ENCODE measurements at regions not wholly inside any gene's neighbourhood (a gene's known extent, or its start where the extent isn't known, plus 50 kb on each side); places are given as distances from the start of the nearest gene placed in this dataset.

DNA sequence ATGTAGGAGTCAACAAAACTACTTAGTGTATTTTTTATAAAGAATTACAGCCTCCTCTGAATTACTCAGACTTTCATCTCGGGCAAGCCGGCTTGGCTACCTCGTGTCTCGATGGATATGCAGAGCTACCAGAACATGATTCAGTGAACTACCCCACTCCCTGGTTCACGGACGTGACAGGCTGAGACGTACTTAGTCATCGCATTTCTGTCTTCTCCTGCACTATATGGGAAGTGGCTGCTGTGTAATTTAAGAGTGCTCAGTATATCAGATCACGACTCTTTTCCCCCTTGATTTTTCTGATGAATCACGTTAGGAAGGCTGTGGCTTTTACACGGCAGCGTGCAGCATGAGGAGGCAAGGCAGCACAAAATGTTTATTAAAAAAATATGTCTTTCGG, 302.7 kb upstream of the ZFP64 start:
- no peaks in the 10 kb centered on the region for H3K4me1 ChIP-seq
- Mint-ChIP-seq H3K9me3 (ENCODE audit: unreplicated experiment) (peaks cover 9% of the 10 kb centered on the region), H3K27ac (ENCODE audit: unreplicated experiment) (no peak overlapping the region), H3K4me3 (ENCODE audit: unreplicated experiment) (no peak overlapping the region), H3K4me1 (ENCODE audit: low read depth, unreplicated experiment) (no peaks in the 10 kb centered on the region), H3K27me3 (ENCODE audit: insufficient read depth, unreplicated experiment) (peaks cover 12% of the 10 kb centered on the region), H3K36me3 (ENCODE audit: insufficient read depth, unreplicated experiment) (no peaks in the 10 kb centered on the region)
- POLR2A ChIA-PET: no interaction called here
- TF ChIP-seq, protein P1, sequence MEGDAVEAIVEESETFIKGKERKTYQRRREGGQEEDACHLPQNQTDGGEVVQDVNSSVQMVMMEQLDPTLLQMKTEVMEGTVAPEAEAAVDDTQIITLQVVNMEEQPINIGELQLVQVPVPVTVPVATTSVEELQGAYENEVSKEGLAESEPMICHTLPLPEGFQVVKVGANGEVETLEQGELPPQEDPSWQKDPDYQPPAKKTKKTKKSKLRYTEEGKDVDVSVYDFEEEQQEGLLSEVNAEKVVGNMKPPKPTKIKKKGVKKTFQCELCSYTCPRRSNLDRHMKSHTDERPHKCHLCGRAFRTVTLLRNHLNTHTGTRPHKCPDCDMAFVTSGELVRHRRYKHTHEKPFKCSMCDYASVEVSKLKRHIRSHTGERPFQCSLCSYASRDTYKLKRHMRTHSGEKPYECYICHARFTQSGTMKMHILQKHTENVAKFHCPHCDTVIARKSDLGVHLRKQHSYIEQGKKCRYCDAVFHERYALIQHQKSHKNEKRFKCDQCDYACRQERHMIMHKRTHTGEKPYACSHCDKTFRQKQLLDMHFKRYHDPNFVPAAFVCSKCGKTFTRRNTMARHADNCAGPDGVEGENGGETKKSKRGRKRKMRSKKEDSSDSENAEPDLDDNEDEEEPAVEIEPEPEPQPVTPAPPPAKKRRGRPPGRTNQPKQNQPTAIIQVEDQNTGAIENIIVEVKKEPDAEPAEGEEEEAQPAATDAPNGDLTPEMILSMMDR (IDR thresholded peaks at IDR 0.05; ENCODE audit: insufficient read depth in 1 of 2, low read depth in 1 of 2, low read length in 1 of 2, severe bottlenecking in 1 of 2, unreplicated experiment in 1 of 2): no peak
- DNase-seq: no peak
- H3K4me3 ChIP-seq (ENCODE audit: low read depth, low read length): no peak overlapping the region
- CTCF ChIA-PET: no interaction called here
- BruUV-seq (replicated peaks): no TSS peak
- no peaks in the 10 kb centered on the region for H3K36me3 ChIP-seq (ENCODE audit: control insufficient read depth, insufficient read depth, low read length)
- no peaks in the 10 kb centered on the region for H3K27me3 ChIP-seq (replicated peaks; ENCODE audit: control insufficient read depth, insufficient read depth, low read length)
- H3K9me3 ChIP-seq: no peaks in the 10 kb centered on the region
- intact Hi-C loops (cut with micrococcal nuclease; ENCODE audit: unreplicated experiment): no loop called here

DNA sequence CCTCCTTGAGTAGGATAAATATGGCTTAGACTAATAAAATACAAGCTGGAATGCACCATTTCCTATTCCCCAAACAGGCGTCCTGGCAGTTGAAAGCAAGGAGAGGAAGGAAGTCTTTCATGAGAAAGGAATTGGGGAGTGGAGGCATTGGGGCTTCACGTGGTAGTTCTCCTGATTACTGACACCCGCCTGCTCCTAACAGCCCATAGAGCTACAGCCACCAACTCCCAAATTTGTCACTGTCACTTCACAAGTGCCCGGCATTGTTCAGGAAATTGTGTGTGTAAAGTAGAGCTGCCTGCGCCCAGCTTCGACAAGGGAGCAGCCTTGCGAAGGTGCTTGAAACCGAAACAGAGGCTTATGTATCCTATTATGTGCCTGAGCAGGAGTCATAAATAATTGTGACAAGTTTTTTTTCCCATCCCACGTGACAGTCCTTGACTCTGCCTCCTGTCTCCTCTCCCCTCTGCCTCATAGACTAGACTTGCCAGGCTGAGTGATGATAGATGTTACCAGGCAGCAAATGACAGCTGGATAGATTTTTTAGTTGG, 301.7 kb upstream of the ZFP64 start:
- Mint-ChIP-seq H3K9me3 (ENCODE audit: unreplicated experiment) (peaks cover 9% of the 10 kb centered on the region), H3K4me3 (ENCODE audit: unreplicated experiment) (no peak overlapping the region)
- POLR2A ChIA-PET: no interaction called here

DNA sequence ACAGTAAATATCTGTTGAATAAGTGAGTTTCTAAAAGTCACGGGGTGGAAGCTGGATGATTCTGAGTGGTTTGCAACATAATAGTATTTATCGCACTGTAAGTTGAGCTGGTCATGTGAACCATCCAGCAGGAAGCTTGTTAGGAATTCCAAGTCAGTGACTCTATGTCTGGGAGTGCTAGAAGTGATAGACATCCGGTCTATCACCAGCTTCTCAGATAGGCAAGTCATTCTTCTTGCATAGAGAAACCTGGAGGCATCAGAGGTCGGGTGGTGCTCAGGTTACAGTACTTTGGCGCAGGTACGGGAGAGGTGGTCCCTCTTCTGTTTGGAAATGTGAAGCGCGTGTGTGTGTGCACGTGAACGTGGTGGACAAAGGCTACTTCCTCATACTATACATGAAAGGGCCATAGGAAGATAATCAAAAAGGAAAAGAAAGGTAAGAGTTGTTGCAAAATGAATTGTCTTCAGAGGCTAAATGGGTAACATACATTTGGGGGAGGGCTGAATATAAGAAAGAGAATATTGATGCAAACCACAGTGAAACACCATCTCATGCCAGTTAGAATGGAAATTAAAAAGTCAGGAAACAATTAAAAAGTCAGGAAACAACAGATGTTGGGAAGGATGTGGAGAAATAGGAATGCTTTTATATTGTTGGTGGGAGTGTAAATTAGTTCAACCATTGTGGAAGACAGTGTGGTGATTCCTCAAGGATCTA, 299.3 kb upstream of the ZFP64 start:
- DNase-seq: no peak

More for the DNA sequence above, 301.7 kb upstream of the ZFP64 start:
- H3K36me3 Mint-ChIP-seq (ENCODE audit: insufficient read depth, unreplicated experiment): no peaks in the 10 kb centered on the region
- TF ChIP-seq, protein P1 (IDR thresholded peaks at IDR 0.05; ENCODE audit: insufficient read depth in 1 of 2, low read depth in 1 of 2, low read length in 1 of 2, severe bottlenecking in 1 of 2, unreplicated experiment in 1 of 2): no peak
- H3K9me3 ChIP-seq: no peaks in the 10 kb centered on the region
- no peaks in the 10 kb centered on the region for H3K36me3 ChIP-seq (ENCODE audit: control insufficient read depth, insufficient read depth, low read length)
- CTCF ChIA-PET: no interaction called here
- no peak overlapping the region for H3K4me3 ChIP-seq (ENCODE audit: low read depth, low read length)
- intact Hi-C loops (cut with micrococcal nuclease; ENCODE audit: unreplicated experiment): no loop called here
- no peaks in the 10 kb centered on the region for H3K4me1 Mint-ChIP-seq (ENCODE audit: low read depth, unreplicated experiment)
- no peaks in the 10 kb centered on the region for H3K4me1 ChIP-seq
- H3K27me3 Mint-ChIP-seq (ENCODE audit: insufficient read depth, unreplicated experiment): peaks cover 12% of the 10 kb centered on the region
- no peak for DNase-seq
- no peak overlapping the region for H3K27ac Mint-ChIP-seq (ENCODE audit: unreplicated experiment)
- H3K27me3 ChIP-seq (replicated peaks; ENCODE audit: control insufficient read depth, insufficient read depth, low read length): no peaks in the 10 kb centered on the region
- no TSS peak for BruUV-seq (replicated peaks)

More for the DNA sequence above, 299.3 kb upstream of the ZFP64 start:
- Histone ChIP-seq H3K4me1 (no peaks in the 10 kb centered on the region), H3K27me3 (replicated peaks; ENCODE audit: control insufficient read depth, insufficient read depth, low read length) (no peaks in the 10 kb centered on the region), H3K36me3 (ENCODE audit: control insufficient read depth, insufficient read depth, low read length) (no peaks in the 10 kb centered on the region), H3K4me3 (ENCODE audit: low read depth, low read length) (no peak overlapping the region), H3K9me3 (no peaks in the 10 kb centered on the region)
- POLR2A ChIA-PET: no interaction called here
- Mint-ChIP-seq H3K4me1 (ENCODE audit: low read depth, unreplicated experiment) (no peaks in the 10 kb centered on the region), H3K4me3 (ENCODE audit: unreplicated experiment) (no peak overlapping the region), H3K27me3 (ENCODE audit: insufficient read depth, unreplicated experiment) (peaks cover 16% of the 10 kb centered on the region), H3K36me3 (ENCODE audit: insufficient read depth, unreplicated experiment) (no peaks in the 10 kb centered on the region), H3K27ac (ENCODE audit: unreplicated experiment) (no peak overlapping the region), H3K9me3 (ENCODE audit: unreplicated experiment) (peaks cover 9% of the 10 kb centered on the region)
- TF ChIP-seq, protein P1 (IDR thresholded peaks at IDR 0.05; ENCODE audit: insufficient read depth in 1 of 2, low read depth in 1 of 2, low read length in 1 of 2, severe bottlenecking in 1 of 2, unreplicated experiment in 1 of 2): no peak
- CTCF ChIA-PET: no interaction called here
- no TSS peak for BruUV-seq (replicated peaks)
- intact Hi-C loops (cut with micrococcal nuclease; ENCODE audit: unreplicated experiment): no loop called here
